HL-60/S4 (cell line): ENCODE measurements at regions not wholly inside any gene's neighbourhood (a gene's known extent, or its start where the extent isn't known, plus 50 kb on each side); places are given as distances from the start of the nearest gene placed in this dataset.
"Not testable (repeated sequence)": the region's sequence is repeated elsewhere in the genome, so short reads cannot be mapped to it uniquely, and the experiment has no call there.

Source experiments
- in situ Hi-C: fragments of 300-500 bp; cut with MboI; formaldehyde crosslinking; loops from 2 replicates; pipeline ENCODE4 v1.14.3; 2022; ENCODE audit warnings: low sequenced_read_pairs

GRCh38 chr18:28425886-28426285, 249.0 kb upstream of the CDH2 start:
- in situ Hi-C loops = no loop called here

DNA sequence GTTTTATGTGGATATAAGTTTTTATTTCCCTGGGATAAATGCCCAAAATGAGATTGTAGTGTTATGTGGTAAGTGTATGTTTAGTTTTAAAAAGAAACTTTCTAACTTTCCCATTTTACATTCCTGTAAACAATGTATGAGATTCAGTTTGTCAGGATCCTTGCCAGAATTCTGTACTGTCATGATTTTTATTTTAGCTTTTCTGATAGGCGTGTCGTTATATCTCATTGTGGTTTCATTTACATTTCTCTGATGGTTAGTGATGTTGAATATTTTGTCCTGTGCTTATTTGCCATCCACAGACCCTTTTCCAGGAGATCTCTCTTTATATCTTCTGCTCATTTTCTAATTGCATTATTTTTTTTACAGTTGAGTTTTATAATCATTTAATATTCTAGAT, 245.6 kb upstream of the CDH2 start:
- in situ Hi-C loops = no loop called here

DNA sequence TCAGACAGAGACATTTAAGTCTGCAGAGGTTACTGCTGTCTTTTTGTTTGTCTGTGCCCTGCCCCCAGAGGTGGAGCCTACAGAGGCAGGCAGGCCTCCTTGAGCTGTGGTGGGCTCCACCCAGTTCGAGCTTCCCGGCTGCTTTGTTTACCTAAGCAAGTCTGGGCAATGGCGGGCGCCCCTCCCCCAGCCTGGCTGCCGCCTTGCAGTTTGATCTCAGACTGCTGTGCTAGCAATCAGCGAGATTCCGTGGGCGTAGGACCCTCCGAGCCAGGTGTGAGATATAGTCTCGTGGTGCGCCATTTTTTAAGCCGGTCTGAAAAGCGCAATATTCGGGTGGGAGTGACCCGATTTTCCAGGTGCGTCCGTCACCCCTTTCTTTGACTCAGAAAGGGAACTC, 245.0 kb upstream of the CDH2 start:
- in situ Hi-C loops = not testable (repeated sequence)

GRCh38 chr18:28412521-28412920, 235.6 kb upstream of the CDH2 start:
- in situ Hi-C loops = no loop called here

DNA sequence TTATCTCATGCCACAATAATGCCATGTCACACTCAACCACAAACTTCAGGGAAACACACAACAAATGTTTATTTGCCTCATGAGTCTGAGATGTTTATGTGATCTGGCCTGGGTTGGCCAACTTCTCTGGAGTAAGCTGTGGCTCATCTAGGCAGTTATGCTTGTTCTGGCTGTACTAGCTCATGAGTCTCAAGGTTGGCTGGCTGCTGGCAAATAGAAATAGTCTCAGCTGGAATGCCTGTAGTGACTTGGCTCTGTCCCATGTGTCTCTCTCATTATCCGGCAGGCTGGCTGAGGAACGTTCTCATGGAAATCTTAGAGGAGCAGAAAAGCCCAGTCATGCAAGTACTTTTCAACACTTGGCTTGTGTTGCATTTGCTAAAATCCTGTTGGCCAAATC, 234.9 kb upstream of the CDH2 start:
- in situ Hi-C loops = no loop called here

GRCh38 chr18:28409811-28410210, 232.9 kb upstream of the CDH2 start:
- in situ Hi-C loops = no loop called here

DNA sequence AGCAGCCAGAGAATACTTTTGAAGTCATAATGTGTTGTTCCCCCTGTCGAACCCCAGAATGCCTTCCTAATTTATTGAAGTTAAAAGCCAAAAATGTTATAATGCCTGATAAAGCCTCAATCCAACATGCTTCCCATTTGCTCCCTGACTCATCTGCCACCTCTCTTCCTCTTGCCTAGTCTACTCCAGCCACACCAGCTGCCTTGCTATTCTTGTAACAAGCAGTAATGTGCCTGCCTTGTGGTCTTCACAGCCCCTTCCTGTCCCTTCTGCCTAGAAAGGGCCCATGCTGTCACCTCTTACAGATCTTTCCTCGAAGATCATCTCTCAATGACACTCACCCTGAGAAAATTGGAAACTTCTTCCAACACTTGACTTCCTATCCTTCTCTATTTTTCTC, 231.6 kb upstream of the CDH2 start:
- in situ Hi-C loops = no loop called here

- in situ Hi-C loops = no loop called here
Measured at GRCh38 chr18:28407681-28408080, 230.8 kb upstream of the CDH2 start.

- in situ Hi-C loops = no loop called here
Measured at GRCh38 chr18:28406533-28406932, 229.6 kb upstream of the CDH2 start.

GRCh38 chr18:28404694-28405093, 227.8 kb upstream of the CDH2 start:
- in situ Hi-C loops = no loop called here

- in situ Hi-C loops = no loop called here
Measured at GRCh38 chr18:28399781-28400362, 222.9 kb upstream of the CDH2 start.

- in situ Hi-C loops = no loop called here
Measured at GRCh38 chr18:28398471-28398870, 221.5 kb upstream of the CDH2 start.

DNA sequence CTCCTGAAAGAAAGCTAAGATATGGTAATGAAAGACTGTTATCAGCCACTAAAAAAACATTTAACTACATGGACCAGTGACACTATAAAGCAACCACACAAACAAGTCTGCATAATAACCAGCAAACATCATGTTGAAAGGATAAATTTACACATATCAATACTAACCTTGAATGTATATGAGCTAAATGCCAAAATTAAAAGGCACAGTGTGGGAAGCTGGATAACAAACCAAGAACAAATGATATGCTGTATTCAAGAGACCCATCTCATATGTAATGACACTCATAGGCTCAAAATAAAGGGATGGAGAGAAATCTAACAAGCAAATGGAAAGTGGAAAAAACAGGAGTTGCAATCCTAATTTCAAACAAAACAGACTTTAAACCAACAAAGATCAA, 213.1 kb upstream of the CDH2 start:
- in situ Hi-C loops = no loop called here

GRCh38 chr18:28382215-28382879, 205.4 kb upstream of the CDH2 start:
- in situ Hi-C loops = no loop called here

DNA sequence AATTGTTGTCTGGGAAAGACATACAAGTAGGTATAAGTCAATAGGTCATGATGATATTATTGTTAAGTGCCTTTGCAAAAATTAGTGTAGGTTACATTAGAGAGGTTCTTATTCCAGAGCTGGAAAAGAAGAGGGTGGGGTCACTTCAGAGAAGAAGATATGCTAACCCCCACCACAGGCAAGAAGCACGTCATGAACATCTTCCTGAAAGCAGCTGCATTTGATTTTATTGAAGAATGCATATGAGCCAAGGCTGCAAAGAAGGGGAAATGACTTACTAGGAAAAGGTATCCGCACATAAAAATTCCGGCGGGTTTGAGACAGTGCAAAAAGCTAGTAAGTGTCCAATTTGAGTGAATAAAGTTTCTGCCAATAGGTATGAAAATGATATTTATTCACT, 195.3 kb upstream of the CDH2 start:
- in situ Hi-C loops = no loop called here

GRCh38 chr18:28366676-28367075, 189.7 kb upstream of the CDH2 start:
- in situ Hi-C loops = no loop called here

GRCh38 chr18:28365411-28365831, 188.5 kb upstream of the CDH2 start:
- in situ Hi-C loops = no loop called here

GRCh38 chr18:28363124-28363523, 186.2 kb upstream of the CDH2 start:
- in situ Hi-C loops = no loop called here

- in situ Hi-C loops = no loop called here
Measured at GRCh38 chr18:28359176-28359575, 182.2 kb upstream of the CDH2 start.

GRCh38 chr18:28357766-28358401, 181.0 kb upstream of the CDH2 start:
- in situ Hi-C loops = no loop called here

- in situ Hi-C loops = no loop called here
Measured at GRCh38 chr18:28350821-28351220, 173.9 kb upstream of the CDH2 start.

DNA sequence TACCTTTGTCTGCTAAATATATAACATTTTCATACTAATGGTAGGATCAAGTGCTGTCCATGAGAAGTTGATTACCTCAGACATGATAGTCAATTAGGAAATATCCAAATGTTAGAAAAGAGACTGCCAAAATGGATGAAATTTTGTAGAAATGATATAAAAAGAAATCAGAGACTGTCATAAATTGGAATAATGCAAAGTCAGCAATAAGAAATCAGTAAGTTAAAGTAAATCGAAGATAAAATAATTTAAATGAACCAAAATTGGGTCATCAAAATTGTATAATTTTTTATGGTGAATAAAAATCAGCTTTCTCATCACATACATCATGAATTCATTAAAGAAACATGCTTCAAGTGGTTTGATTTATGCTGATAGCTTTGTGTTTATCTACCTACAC, 165.3 kb upstream of the CDH2 start:
- in situ Hi-C loops = no loop called here

DNA sequence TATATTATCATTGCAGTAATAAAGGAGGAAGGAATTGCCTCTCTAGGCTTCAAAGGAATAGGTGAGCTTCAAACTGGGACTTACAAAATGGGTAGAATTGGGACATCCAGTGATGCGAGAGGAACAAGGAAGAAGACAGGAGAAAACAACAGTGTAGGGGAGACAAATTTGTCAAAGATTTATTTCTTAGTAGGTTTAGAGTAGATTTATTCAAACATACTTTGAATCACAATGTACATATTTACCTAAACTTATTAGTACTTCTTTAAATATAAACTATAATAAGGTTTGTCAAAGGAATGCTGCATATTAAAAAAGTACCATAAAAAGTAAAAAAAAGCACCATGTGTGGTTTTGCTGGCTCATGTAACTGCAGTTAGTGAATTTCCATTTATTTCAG, 161.4 kb upstream of the CDH2 start:
- in situ Hi-C loops = no loop called here
